GM19397 (cell line): ENCODE measurements at regions not wholly inside any gene's neighbourhood (a gene's known extent, or its start where the extent isn't known, plus 50 kb on each side); places are given as distances from the start of the nearest gene placed in this dataset.
"Not testable (repeated sequence)": the region's sequence is repeated elsewhere in the genome, so short reads cannot be mapped to it uniquely, and the experiment has no call there.

ENCODE experiments used
- ATAC-seq: cut with Tn5 transposase; IDR thresholded peaks from one replicate; pipeline ENCODE4 v1.9.1; 2021; ENCODE audit warnings: mild to moderate bottlenecking, moderate library complexity; ENCODE audit not compliant: unreplicated experiment

DNA sequence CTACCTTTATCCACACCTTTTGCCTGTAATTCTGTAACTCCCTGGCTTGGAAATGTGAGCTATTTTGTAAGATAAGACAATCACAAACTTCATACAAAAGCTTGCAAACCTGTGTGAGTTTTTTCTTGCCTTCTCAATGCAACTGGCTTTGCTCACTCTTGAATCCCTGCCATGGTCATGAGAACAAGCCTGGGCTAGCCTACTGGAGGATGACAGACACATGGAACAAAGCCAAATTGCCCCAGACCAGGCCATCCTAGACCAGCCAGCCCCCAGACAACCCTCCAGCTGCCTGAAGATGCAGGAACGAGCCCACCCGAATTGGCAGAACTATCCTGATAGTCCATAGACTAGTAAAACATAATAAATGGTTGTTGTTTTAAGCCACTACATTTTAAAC is 466.6 kb upstream of the ERCC4 start:
- ATAC-seq = no peak

DNA sequence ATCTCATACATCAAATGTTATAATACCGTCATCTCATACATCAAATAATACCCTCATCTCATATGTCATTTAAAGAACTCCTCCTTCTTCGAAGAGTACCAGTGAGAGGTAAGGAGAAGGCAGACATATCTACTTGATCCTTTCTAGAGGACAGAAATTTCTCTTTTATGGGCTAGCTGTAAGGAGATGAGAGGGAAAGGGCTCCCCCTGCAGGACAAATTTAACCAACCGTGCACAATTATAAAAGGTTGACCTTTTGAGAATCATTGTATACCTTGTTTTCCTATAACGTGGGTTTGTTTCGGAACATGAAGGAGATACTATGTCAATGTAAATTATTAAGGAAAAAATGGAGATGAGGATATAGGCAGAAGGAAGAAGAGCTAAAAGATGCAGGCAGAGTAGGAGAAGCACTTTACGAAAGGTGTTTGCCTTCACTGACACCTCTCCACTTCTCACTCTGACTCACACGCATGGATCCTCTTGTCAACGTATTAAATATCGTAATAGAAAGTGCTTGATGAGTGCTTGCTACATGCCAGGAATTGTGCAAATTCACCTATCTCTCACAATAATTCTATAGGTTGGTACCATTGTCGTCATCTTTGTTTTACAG is 465.9 kb upstream of the ERCC4 start:
- no peak for ATAC-seq

DNA sequence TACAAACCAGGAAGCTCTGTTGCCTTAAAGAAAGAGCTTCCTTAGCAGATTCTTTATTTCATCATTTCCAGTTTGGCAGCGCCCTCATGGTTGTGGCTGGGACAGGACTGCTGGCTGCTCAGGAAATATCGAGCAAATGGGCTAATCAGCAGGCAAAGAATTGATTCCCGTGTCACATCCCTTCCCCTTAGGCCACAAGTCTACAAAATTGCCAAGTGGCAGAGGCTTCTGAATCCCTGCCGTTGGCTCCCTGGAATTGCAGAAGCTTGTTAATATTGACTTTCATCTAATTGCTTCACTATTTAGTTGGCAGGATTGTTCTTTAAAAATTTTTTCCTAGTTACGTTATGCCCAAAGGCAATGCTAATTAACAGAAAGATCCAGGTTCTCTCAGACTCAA is 456.3 kb upstream of the ERCC4 start:
- no peak for ATAC-seq

DNA sequence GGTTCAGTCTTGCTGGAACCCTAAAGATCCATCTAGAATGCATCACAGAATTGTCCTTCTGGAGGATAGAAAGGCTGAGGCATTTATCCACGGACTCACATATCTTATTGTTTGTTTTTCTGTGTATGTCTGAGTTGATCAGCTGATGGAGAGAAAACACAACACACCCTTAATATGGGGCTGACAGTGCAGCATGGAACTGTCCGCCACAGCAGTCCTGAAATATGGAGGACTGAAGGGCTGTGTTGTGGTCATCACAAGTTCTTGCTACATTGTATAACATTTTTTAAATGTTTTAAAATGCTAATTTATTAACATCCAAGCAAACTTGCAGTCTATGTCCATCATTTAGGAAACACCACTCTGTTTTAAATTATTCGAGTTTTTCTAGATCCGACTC is 448.9 kb upstream of the ERCC4 start:
- ATAC-seq = no peak

DNA sequence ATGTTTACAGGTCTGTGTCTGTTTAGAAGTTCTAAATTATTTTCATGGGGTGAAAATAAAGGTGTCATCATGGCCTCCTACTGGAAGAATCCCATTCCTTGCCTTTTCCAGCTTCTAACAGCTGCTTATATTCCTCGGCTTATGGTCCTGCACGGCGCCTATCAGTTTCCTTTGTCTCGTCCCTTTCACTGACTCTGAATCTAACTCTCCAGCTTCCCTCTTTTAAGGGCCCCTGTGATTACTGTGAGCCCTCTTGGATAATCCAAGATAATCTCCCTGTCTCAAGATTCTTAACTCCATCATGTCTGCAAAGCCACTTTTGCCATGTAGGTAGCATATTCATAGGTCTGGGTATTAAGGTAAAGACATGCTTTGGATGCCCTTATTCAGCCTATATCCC is 441.0 kb upstream of the ERCC4 start:
- no peak for ATAC-seq

DNA sequence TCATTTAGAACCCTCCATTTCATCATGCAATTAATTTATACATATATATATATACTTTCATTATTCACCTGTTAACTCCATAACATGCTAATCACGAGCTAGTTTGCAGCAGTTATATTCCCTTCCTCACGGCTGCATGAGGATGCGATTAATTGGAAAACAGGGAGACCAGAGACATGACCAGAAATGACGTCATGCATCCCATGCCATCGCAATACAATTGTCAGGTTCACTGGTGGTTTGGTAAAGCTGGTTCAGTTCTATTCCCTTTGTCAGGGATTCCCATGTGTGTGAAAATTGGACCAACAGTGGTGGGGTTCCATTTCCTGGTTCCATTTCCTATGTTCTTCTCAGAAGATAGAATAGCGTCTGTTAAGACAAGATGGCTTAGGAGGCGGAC is 440.4 kb upstream of the ERCC4 start:
- no peak for ATAC-seq

DNA sequence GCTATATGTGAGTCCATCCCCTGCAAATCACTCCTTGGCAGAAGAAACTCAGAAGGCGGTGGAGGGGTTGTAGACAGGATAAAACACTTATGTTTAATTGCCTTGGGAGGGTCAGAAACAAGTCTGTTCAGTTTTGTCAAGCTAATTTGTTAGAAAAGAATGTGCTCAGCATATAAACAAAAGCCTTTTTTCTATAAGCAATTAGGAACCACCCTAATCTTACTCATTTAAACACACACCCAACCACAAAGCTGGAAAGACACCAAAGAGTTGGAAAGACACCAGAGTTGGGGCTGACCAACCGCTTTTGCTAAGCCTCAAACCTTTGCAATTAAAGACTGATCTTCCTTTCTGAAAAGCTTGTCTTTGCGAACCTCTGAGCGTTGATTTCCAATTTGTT is 439.2 kb upstream of the ERCC4 start:
- no peak for ATAC-seq

DNA sequence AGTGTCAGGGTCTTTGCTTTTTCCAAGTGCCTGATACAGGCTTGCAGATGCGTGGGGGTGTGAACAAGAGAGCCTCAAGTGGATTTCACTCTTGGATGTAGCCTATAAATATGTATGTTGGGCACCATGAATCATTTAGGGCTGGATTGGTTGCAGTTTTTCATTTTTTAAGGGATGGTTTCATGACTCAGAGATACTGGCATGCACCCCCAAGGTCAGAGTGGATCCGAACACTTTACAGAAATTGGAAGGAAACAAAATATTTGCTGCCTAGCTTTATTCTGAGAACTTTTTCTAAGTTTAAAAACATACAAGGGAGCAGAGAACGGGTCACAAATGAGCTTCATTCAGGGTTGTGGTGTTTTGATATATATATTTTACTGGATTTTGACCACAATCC is 436.8 kb upstream of the ERCC4 start:
- ATAC-seq = no peak

DNA sequence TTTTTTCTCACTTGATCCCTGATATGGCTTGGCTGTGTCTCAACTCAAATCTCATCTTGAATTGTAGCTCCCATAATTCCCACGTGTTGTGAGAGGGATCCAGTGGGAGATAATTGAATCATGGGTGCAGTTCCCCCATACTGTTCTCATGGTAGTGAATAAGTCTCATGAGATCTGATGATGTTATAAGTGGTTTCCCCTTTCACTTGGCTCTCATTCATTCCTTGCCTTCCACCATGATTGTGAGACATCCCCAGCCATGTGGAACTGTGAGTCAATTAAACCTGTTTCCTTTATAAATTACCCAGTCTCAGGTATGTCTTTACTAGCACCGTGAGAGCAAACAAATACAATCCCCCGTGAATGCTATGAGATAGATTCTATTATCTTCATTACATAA is 430.5 kb upstream of the ERCC4 start:
- ATAC-seq = not testable (repeated sequence)

DNA sequence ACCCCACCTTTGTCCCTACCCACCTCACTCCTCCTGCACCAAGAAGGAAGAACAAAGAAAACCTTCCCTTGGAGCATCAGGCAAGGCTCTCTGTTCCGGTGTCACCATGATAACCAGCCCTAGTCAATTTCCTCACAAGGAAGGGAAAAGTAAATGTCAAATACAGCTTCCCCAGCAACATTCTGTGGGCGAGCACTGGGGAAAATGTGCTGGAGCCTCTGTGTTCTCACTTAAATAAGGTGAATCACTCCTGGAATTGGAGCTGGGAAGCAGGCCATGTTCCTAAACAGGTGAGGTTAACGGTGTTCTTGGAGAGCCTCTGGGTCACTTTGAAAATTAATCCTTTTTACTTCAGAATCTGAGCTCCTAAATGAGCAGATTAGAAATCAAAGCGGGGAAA is 427.9 kb upstream of the ERCC4 start:
- ATAC-seq = no peak

DNA sequence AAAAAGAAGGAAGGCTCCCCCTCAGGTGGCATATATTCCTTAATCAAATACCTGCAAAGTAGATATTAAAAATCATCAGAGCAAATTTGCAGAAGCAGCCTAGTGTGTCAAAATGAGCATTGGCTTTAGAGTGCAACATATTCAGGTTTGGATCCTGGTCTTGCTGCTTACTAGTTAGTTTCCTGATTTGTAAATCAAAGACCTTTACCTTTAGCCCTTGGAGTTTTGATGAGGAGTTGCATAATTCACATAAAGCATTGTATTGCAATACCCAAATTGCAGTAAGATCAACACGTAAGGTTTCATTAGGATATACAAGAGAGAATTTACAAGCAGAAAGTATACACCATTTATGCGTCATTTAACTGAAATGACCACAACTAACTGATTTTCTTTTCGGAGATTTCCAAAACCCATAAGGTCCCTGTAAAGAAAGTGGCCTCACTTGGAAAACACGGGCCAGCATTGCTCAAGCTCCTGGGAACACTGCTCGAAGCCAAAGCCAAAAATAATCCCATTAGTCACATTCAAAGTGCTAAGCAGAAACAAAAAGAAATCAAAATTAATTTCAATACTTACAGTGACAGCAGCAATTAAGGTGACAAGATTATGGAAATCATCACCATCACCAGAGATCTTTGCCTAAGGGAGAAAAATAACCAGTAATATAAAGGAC is 415.9 kb upstream of the ERCC4 start:
- no peak for ATAC-seq

DNA sequence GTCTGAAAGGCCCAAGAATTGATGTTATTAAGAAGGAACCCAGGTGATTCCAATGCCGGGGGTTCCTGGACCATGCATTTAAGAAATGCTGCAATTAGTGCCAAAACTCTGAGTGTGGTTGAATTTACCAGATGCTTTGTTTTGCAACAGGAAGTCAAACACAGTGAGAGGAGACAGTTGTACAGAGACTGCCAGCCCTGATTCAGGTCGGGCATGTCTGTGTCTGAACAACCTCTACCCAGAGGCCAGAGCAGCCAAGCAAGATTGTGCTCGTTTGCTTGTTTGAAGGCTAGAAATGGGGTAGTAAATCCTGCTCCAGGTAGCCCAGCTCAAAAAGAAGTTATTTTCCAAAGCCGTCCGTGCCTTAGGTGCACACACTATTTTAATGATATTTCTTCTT is 412.4 kb upstream of the ERCC4 start:
- ATAC-seq = no peak

DNA sequence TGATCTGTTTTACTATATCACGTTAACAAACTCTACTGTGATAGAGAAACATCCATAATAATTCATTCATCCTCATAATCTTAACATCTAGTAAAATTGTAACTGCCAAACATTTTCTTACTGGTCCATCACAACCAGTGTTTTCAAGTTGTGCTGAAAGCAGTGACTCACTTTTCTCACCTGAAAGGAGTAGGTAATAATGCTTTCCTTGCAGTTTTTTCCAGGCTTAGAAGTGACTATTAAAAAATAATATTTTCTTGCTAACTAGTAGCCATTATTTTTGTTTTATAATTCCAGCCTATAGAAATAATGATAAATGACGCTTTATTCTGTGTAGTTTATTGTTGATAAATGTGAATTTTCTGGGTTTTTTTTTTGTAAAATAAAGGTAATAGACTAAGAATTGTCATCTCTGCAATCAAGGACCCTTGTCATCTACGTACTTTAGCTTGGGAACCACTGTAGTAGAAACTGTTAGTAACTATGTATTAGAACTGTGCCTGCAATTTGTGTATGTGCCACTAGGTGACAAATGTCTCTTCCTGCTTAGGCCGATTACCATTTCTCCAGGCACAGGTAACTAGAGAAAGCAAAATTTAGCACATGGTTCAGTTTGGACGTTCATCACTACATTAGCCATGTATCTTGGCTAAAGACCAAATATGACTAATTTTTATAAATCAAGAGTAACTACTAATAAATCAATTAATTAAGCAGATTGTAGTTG is 409.4 kb upstream of the ERCC4 start:
- no peak for ATAC-seq

DNA sequence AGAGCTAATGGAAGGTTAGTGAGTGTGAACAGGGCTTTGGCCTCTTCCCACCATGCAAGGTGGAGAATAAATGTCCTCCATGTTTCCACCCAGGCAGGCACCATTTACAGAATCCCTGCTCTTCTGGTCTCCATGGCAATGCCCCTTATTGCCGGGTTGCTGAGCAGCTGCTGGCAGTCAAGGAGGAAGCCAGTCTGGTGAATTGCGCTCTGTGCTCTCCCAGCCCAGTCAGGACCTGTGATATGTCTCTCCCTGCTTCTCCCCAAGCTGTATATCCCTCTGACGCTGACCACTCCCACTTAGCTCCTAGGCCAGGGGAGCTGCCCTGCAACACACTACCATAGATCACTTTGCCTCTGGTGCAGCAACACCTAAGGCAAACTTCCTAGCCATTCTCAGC is 402.1 kb upstream of the ERCC4 start:
- ATAC-seq = no peak

DNA sequence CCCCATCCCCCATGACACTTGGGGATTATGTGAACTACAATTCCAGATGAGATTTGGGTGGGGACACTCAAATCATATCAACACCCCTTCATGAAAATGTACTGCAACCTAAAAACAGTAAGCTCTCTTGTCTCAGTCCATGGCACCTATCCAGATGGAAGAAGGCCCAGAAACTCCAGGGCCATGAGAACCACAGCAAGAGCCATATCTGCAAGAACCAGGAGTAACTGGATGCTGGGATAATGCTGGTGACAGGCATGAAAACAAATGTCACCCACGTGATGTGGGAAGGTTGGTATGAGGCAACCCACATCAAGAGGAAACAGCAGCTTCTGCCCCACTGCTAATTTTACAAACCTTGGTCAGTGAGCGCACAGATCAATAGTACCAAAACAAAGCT is 400.1 kb upstream of the ERCC4 start:
- ATAC-seq = no peak

DNA sequence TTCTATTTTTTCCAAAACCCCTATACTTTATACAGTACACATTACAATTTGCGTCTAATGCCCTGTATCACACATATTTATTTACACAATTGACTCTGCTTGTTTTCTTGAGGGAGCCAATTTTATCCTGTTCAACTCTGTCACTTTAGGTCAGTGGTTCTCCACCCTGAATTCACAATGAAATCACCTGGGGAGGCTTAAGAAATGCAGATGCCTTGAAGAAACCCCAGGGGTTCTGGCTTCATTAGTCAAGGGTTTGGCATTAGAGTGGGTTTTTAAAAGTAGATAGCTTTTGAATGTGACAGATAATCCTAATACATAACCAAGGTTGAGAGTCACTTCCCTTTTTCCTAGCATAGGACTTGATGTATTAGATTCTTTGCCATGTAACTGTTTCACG is 398.6 kb upstream of the ERCC4 start:
- no peak for ATAC-seq

DNA sequence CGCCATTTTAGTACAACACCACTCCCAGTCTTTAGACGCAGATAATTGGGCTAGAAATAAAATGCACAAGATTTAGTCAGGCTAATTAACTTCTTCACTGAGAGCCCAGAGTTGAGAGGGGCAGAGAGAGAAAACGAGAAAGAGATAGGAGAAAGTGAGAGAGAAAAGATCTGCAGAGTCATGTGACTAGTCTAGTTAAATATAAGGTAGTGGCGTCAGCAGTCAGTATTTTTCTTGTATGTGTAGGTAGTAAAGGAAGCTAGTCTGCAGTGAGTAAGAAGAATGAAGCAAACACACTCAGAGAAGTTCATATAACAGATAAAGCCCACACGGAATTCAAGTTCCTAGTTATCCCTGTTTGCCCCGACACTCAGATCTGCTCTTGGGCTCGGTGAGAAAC is 392.6 kb upstream of the ERCC4 start:
- ATAC-seq = no peak

DNA sequence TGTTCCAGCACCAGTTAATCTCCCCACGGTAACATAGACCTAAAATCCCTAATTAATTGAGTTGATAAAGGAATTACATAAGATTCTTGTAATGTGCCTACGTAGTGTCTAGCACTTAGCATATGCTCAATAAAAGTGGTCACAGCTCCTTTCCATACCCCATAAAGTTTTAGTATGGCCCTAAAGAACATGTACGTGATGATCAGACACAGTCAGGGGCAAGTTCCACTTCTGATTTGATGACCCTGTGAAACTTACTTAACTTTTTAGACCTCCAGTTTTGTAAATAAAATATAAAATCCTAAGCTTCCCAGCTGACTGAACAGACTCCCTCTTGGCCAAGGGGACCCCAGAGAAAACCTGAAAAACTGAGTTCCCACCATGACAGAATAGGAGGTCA is 391.3 kb upstream of the ERCC4 start:
- ATAC-seq = no peak

DNA sequence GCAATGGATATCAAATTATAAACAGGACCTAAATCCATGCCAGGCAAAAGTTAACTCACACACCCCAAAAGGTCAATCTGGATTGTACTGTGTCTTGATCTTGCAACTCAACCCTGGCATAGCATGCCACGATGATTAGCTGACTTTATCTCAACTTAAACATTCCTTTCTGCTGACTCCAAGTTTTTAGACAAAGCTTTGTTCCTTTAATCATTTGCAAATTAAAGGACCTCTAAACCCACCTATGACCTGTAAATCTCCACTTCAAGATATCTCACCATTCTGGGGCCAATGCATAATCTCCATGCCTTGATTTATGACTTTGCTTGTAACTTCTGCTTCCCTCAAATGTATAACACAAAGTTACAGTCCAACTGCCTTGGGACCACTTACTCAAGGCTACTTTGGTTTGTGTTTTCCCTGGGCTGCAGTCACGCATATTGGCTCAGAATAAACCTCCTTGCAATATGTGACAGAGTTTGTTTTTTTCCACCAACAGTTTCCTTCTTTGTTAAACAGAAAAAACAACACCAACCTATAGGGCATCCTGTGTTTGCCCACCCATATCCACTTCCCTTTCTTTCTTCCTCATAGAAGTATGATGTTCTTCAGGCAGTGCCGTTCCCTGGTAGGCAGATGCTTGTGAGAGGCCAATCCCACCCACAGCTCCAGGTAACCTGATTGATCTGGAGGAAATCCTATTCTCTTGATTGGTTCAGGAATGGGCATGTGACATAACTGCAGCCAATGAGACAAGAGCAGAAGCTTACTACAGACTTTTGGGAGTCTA is 390.6 kb upstream of the ERCC4 start:
- no peak for ATAC-seq

DNA sequence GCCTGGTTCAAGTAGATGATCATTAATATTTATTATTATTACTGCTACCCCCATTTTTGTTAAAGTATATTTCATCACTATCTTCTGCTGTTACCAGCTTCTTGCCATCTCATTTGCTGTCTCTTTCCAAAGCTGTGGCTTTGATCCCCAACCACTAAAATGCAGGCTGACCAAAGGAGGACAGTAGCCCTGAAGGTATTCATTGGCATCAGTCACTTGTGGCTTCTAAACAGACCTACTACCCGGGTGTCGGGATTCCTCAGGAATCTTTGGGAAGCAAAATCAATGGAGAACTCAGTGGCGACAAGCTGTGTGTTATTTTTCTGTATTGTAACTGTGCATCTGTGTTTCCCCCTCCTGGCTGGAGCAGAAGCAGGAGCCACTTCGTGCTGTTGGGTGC is 379.2 kb upstream of the ERCC4 start:
- ATAC-seq = no peak

DNA sequence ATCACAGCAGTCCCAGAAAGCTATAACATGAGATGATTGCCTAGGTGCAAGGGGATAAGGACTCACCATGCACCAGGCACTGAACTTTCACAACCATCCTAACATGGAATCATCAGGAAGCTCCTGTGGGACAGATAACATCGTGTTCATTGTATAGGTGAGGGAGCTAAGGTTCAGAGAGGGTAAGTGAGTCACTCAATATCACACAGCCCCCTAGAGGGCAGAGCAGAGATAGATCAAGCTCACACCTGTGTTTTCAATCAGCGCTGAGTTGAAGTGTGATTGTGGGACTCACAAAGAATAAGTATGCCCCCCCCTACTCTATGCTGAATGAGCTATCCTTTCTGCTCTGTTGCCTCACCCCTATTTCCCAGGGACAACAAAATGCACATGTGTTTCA is 377.7 kb upstream of the ERCC4 start:
- no peak for ATAC-seq

DNA sequence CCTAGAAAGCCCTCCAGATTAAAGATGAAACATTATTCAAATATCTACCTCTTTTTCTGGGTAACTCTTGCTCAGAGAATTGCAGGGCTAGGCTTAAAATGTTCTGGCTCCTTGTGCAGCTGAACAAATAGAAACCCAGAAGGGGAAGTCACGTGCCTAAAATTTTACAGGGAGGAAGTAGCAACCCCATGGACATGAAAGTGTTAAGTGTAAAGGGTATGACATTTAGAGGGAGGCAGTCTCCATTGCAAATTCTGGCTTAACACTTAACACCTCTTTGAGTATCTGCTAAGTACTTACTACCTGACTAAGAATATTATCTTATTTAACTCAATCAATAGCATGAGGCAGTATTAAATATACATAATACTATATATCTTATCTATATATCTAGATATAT is 376.1 kb upstream of the ERCC4 start:
- ATAC-seq = no peak
